NCI-H82 treated with DMSO at 0.1 percent for 48 hours (cell line): ENCODE measurements at regions not wholly inside any gene's neighbourhood (a gene's known extent, or its start where the extent isn't known, plus 50 kb on each side); places are given as distances from the start of the nearest gene placed in this dataset.
"Not testable (repeated sequence)": the region's sequence is repeated elsewhere in the genome, so short reads cannot be mapped to it uniquely, and the experiment has no call there.

ENCODE experiments used
- DNase-seq: peaks from one replicate; lab custom pipeline; 2025; ENCODE audit not compliant: unreplicated experiment; lab: John Stamatoyannopoulos, UW

GRCh38 chr5:108532129-108532445 lies 150.2 kb upstream of the FBXL17 start:
- DNase-seq = not testable (repeated sequence)

GRCh38 chr5:108531367-108532128 lies 149.7 kb upstream of the FBXL17 start:
- DNase-seq = no peak

- no peak for DNase-seq
Measured at GRCh38 chr5:108530706-108531105, 148.8 kb upstream of the FBXL17 start.

GRCh38 chr5:108529381-108529780 lies 147.5 kb upstream of the FBXL17 start:
- no peak for DNase-seq

GRCh38 chr5:108528655-108529054 lies 146.8 kb upstream of the FBXL17 start:
- no peak for DNase-seq

GRCh38 chr5:108524564-108524963 lies 142.7 kb upstream of the FBXL17 start:
- DNase-seq = no peak

GRCh38 chr5:108523360-108523759 lies 141.5 kb upstream of the FBXL17 start:
- DNase-seq = no peak

- peak; percentile 32 for DNase-seq
Measured at GRCh38 chr5:108521841-108522506, 140.1 kb upstream of the FBXL17 start.

- no peak for DNase-seq
Measured at GRCh38 chr5:108521011-108521700, 139.3 kb upstream of the FBXL17 start.

- no peak for DNase-seq
Measured at GRCh38 chr5:108516785-108517184, 134.9 kb upstream of the FBXL17 start.

GRCh38 chr5:108515517-108516105 lies 133.7 kb upstream of the FBXL17 start:
- DNase-seq = no peak

- DNase-seq = no peak
Measured at GRCh38 chr5:108508979-108509378, 127.1 kb upstream of the FBXL17 start.

GRCh38 chr5:108507631-108508030 lies 125.7 kb upstream of the FBXL17 start:
- no peak for DNase-seq

GRCh38 chr5:108505608-108506007 lies 123.7 kb upstream of the FBXL17 start:
- DNase-seq = no peak

GRCh38 chr5:108504974-108505373 lies 123.1 kb upstream of the FBXL17 start:
- no peak for DNase-seq

- no peak for DNase-seq
Measured at GRCh38 chr5:108503986-108504385, 122.1 kb upstream of the FBXL17 start.

GRCh38 chr5:108495615-108496014 lies 113.7 kb upstream of the FBXL17 start:
- DNase-seq = not testable (repeated sequence)

GRCh38 chr5:108487951-108488350 lies 106.1 kb upstream of the FBXL17 start:
- no peak for DNase-seq

GRCh38 chr5:108484035-108484434 lies 102.1 kb upstream of the FBXL17 start:
- DNase-seq = no peak

- DNase-seq = no peak
Measured at GRCh38 chr5:108481355-108481931, 99.5 kb upstream of the FBXL17 start.

- no peak for DNase-seq
Measured at GRCh38 chr5:108472237-108472636, 90.3 kb upstream of the FBXL17 start.
